DOHH2 (cell line): ENCODE measurements at regions not wholly inside any gene's neighbourhood (a gene's known extent, or its start where the extent isn't known, plus 50 kb on each side); places are given as distances from the start of the nearest gene placed in this dataset.

Source experiments
- CTCF ChIP-seq: fragments of 200-600 bp; sonication (generic); IDR thresholded peaks from one replicate; pipeline ENCODE4 v1.5.1; 2014; ENCODE audit warnings: antibody characterized with exemption, mild to moderate bottlenecking, low read depth, low read length; ENCODE audit not compliant: poor library complexity, severe bottlenecking
- EZH2phosphoT487 ChIP-seq: fragments of 200-600 bp; sonication (generic); IDR thresholded peaks from 2 replicates; pipeline ENCODE4 v1.6.1; 2017; ENCODE audit warnings: borderline replicate concordance, mild to moderate bottlenecking, antibody characterized with exemption, low read length, moderate library complexity, mixed read lengths

GRCh38 chr5:74536658-74537057, 103.9 kb downstream of the ENC1 start:
- TF ChIP-seq CTCF (no peak), EZH2phosphoT487 (no peak)
